Activated T-helper 17 cell treated with anti-CD3 and anti-CD28 coated beads, Interleukin-2, amount 50 U/mL, for 72 hours (primary cell): ENCODE measurements at regions not wholly inside any gene's neighbourhood (a gene's known extent, or its start where the extent isn't known, plus 50 kb on each side); places are given as distances from the start of the nearest gene placed in this dataset.

Experiments
- ATAC-seq: fragments of 150-1000 bp; cut with Tn5 transposase; replicated peaks from 2 replicates; pipeline ENCODE4 v1.10.0; 2021; ENCODE audit warnings: mild to moderate bottlenecking, moderate library complexity
- H3K27ac Mint-ChIP-seq: one replicate; pipeline ENCODE4 v1.8.0; 2022; ENCODE audit warnings: mixed read lengths
- H3K27me3 Mint-ChIP-seq: one replicate; pipeline ENCODE4 v1.8.0; 2022; ENCODE audit warnings: mixed read lengths
- H3K36me3 Mint-ChIP-seq: one replicate; pipeline ENCODE4 v1.8.0; 2022; ENCODE audit warnings: low read depth, mild to moderate bottlenecking, mixed read lengths
- H3K4me1 Mint-ChIP-seq: one replicate; pipeline ENCODE4 v1.8.0; 2022; ENCODE audit warnings: mixed read lengths
- H3K4me3 Mint-ChIP-seq: one replicate; pipeline ENCODE4 v1.8.0; 2022; ENCODE audit warnings: mild to moderate bottlenecking, mixed read lengths
- H3K9me3 Mint-ChIP-seq: one replicate; pipeline ENCODE4 v1.8.0; 2022; ENCODE audit warnings: mixed read lengths

DNA sequence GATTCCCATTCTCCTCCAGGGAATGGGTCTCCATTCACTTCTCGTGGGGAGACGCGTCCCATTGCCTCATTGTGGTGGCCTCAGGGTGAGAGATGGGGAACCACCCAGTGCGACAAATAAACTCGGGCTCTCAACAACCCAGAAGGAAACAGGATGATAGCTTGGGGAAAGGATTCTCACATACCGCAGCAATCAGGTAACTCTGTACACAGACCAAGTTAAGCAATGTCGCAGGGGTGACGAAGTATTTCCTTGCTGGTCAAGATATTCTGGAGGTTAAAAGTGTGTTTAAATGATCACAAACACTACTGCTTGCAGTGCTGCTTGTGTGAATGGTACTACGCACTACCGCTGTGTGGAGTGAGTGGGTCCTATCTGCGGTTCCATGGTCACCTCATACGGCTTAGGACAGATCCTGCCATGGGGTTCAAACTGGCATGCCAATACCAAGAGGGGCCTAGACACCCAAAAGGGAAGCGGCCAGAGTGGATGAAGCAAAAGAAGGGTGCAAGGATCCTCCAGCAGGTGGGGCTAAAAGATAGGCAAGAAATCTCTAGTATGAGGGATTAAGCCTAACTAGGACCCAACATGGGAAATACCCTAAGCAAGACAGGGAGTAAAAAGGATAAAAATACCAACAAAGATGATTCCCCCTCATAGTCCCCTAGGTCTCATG lies 143.8 kb upstream of the TMEM106B start:
- H3K36me3 Mint-ChIP-seq: no peaks in the 10 kb centered on the region
- no peaks in the 10 kb centered on the region for H3K9me3 Mint-ChIP-seq
- H3K4me3 Mint-ChIP-seq: peak overlapping the region; percentile 40
- H3K4me1 Mint-ChIP-seq: peaks cover 18% of the 10 kb centered on the region
- no peak for ATAC-seq
- H3K27ac Mint-ChIP-seq: peak overlapping the region; percentile 92
- H3K27me3 Mint-ChIP-seq: no peaks in the 10 kb centered on the region

GRCh38 chr7:12069757-12070156 lies 141.3 kb upstream of the TMEM106B start:
- no peak for ATAC-seq

GRCh38 chr7:12074889-12075288 lies 136.2 kb upstream of the TMEM106B start:
- Mint-ChIP-seq H3K27me3 (no peaks in the 10 kb centered on the region), H3K27ac (no peak overlapping the region), H3K9me3 (peaks cover 20% of the 10 kb centered on the region), H3K36me3 (no peaks in the 10 kb centered on the region), H3K4me1 (no peaks in the 10 kb centered on the region), H3K4me3 (no peak overlapping the region)
- peak; percentile 92 for ATAC-seq

More at GRCh38 chr7:12069757-12070156, 141.3 kb upstream of the TMEM106B start:
- no peaks in the 10 kb centered on the region for H3K36me3 Mint-ChIP-seq
- H3K27ac Mint-ChIP-seq: no peak overlapping the region
- H3K4me1 Mint-ChIP-seq: peaks cover 18% of the 10 kb centered on the region
- no peaks in the 10 kb centered on the region for H3K27me3 Mint-ChIP-seq
- H3K9me3 Mint-ChIP-seq: peaks cover 6% of the 10 kb centered on the region
- no peak overlapping the region for H3K4me3 Mint-ChIP-seq

DNA sequence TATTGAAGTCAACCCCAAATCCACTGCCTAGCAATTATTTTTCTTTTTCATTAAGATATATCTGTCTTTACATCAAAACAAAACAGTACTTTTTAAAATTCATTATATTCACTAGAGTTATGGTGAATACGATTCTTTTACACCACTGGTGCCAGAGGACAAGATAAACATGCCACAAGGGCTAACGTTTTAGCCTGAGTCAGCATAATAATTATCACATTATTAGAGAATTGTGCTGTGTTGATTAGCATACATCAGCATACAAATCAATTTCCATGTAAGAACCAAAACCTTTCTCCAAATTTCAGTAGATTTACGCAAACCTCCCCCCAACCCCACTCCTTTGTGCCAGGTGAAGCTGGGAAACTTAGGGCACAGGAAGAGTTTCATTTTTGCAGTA lies 131.1 kb upstream of the TMEM106B start:
- Mint-ChIP-seq H3K4me3 (no peak overlapping the region), H3K4me1 (no peaks in the 10 kb centered on the region), H3K9me3 (peaks cover 11% of the 10 kb centered on the region), H3K27ac (no peak overlapping the region), H3K36me3 (no peaks in the 10 kb centered on the region), H3K27me3 (no peaks in the 10 kb centered on the region)
- ATAC-seq: no peak

DNA sequence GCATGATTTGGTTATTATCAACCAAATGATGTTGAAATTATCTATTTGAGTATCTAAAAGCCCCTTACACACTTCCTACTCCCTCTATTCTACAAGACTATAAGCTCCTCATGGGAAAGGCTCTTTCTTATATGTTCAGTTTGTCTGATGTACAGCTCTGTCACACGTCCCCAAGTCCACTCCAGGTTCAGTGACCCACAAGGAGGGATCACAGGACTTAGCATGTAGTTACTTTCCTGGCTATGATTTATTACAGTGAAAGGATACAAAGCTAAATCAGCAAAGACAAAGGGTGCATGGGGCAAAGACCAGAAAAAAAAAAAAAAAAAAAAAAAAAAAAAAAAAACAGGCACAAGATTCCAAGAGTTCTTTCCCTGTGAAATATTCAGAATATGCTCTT lies 125.6 kb upstream of the TMEM106B start:
- no peak for ATAC-seq
- Mint-ChIP-seq H3K9me3 (peaks cover 8% of the 10 kb centered on the region), H3K36me3 (no peaks in the 10 kb centered on the region), H3K27me3 (no peaks in the 10 kb centered on the region), H3K4me1 (no peaks in the 10 kb centered on the region), H3K4me3 (no peak overlapping the region), H3K27ac (no peak overlapping the region)

GRCh38 chr7:12089951-12090756 lies 120.9 kb upstream of the TMEM106B start:
- H3K27me3 Mint-ChIP-seq: no peaks in the 10 kb centered on the region
- no peak for ATAC-seq
- H3K27ac Mint-ChIP-seq: no peak overlapping the region
- peaks cover 8% of the 10 kb centered on the region for H3K9me3 Mint-ChIP-seq
- no peaks in the 10 kb centered on the region for H3K4me1 Mint-ChIP-seq
- no peak overlapping the region for H3K4me3 Mint-ChIP-seq
- H3K36me3 Mint-ChIP-seq: no peaks in the 10 kb centered on the region

DNA sequence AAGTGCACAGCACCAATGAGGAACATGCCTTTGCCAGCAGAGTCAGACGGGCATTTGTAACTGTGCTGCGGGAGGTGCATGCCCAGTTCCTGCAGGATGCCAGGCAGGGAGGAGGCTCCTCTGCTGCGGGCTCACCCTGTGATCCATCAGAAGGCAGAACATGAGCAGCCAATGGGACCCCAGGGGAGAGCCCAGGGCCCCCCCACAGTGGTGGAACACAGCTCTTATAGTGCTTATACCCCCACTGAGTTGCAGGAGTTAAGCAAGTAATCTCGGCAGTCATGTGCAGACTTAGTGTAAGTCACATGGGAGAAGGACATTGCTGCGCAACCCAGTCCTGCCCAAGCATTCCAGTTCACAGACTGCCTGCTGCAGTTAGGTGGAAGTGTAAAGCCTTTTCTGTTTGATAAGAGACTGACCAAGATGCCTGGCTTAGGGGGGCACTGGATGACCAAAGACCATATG lies 120.3 kb upstream of the TMEM106B start:
- Mint-ChIP-seq H3K4me3 (no peak overlapping the region), H3K9me3 (peaks cover 8% of the 10 kb centered on the region), H3K36me3 (no peaks in the 10 kb centered on the region), H3K27ac (no peak overlapping the region), H3K4me1 (no peaks in the 10 kb centered on the region), H3K27me3 (no peaks in the 10 kb centered on the region)
- no peak for ATAC-seq

GRCh38 chr7:12091231-12091630 lies 119.9 kb upstream of the TMEM106B start:
- H3K9me3 Mint-ChIP-seq: peaks cover 7% of the 10 kb centered on the region
- H3K4me3 Mint-ChIP-seq: no peak overlapping the region
- no peaks in the 10 kb centered on the region for H3K27me3 Mint-ChIP-seq
- no peak overlapping the region for H3K27ac Mint-ChIP-seq
- no peak for ATAC-seq
- no peaks in the 10 kb centered on the region for H3K36me3 Mint-ChIP-seq
- no peaks in the 10 kb centered on the region for H3K4me1 Mint-ChIP-seq

DNA sequence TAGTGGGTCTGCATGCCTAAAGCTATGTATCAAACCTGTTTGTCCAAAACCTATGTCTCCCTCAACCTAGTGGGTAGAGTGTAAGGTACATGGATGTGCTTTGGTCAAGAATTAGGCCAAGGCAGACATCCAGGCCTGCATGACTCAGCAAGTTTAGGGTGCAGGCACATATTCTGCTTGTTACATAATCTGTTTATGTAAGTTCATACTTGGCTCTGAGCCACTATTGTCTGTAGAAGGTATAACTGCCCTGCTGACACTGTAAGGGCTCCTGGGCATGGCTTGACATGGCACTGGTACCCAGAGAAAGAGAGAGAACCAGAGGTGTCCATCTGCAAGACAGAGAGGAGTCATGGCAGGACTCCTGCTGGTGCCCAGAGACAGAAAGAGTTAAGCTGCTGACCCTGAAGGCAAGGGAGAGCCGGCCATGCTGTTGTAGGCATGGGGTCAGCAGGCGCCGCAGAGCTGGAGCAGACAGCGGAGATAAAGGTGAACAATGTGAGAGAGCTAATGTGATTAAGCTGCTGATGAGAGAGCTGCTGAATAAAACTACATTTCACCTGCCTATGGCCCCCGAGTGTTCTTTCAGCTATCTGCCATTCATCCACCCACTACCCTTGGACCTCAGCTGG lies 118.5 kb upstream of the TMEM106B start:
- no peak overlapping the region for H3K4me3 Mint-ChIP-seq
- ATAC-seq: no peak
- H3K36me3 Mint-ChIP-seq: no peaks in the 10 kb centered on the region
- H3K4me1 Mint-ChIP-seq: no peaks in the 10 kb centered on the region
- peaks cover under 1% of the 10 kb centered on the region for H3K9me3 Mint-ChIP-seq
- no peaks in the 10 kb centered on the region for H3K27me3 Mint-ChIP-seq
- no peak overlapping the region for H3K27ac Mint-ChIP-seq

DNA sequence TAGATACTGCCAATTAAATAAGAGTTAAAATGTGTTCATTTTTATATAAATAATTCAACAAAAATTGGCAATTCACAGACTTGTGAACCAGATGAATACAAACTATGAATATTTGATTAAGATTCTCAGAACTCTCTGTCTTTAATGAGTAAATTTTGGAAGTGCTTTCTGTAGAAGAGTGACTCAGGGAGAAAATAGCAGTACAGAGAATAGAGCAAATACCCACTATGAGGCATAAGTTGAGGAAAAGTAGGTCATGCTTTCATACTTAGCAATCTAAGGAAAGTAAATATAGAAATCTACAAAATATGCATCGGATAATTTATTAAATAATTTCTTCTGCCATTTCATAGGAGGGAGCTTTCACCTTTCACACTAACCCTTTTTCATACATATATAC lies 117.7 kb upstream of the TMEM106B start:
- Mint-ChIP-seq H3K27ac (no peak overlapping the region), H3K9me3 (no peaks in the 10 kb centered on the region), H3K36me3 (no peaks in the 10 kb centered on the region), H3K4me1 (no peaks in the 10 kb centered on the region), H3K27me3 (no peaks in the 10 kb centered on the region), H3K4me3 (no peak overlapping the region)
- peak; percentile 69 for ATAC-seq

DNA sequence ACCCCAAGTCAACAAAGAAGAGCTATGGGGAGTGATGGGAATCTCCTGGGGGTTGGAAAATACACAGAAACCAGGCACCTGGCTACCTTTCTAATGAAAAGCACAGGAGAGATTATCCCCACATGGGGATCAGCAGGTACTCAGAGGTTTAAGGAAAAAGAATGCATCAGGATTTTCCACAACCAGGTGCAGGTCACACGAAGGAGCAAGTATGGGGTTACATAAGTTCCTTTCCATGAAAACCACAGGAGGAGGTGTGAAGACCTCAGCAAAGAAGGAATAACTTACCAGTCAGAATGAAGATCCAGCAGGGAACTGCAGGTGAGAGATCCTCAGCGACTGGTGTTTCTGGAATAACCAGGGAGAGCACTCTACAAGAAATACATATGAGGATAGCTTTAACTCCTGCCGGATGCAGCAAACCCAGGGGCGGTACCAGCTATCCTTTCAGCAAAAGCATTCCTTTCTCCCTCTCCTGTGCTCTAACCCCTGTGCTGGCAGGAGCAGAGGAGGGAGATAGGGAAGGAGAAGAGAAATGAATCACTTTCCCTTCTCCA lies 116.7 kb upstream of the TMEM106B start:
- H3K9me3 Mint-ChIP-seq: no peaks in the 10 kb centered on the region
- no peak overlapping the region for H3K27ac Mint-ChIP-seq
- H3K4me1 Mint-ChIP-seq: no peaks in the 10 kb centered on the region
- no peak for ATAC-seq
- H3K36me3 Mint-ChIP-seq: no peaks in the 10 kb centered on the region
- H3K27me3 Mint-ChIP-seq: no peaks in the 10 kb centered on the region
- no peak overlapping the region for H3K4me3 Mint-ChIP-seq

DNA sequence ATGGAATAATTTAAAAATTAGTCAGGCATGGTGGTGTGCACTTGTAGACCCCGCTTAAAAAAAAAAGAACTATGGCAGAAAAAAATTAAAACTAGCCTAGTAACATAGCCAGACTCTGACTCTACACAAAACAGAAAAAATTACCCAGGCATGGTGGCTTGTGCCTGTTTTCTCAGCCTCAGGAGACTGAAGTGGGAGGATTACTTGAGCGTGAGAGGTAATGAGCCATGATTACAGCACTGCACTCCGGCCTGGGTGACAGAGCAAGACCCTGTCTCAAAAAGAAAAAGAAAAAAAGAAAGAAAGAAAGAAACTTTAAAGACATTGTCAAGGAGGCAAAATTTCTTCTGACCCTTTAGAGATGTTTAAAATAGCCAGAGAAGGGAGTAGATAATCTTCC lies 109.0 kb upstream of the TMEM106B start:
- peaks cover 5% of the 10 kb centered on the region for H3K27me3 Mint-ChIP-seq
- no peaks in the 10 kb centered on the region for H3K36me3 Mint-ChIP-seq
- no peak overlapping the region for H3K4me3 Mint-ChIP-seq
- H3K9me3 Mint-ChIP-seq: peaks cover 5% of the 10 kb centered on the region
- ATAC-seq: no peak
- no peaks in the 10 kb centered on the region for H3K4me1 Mint-ChIP-seq
- no peak overlapping the region for H3K27ac Mint-ChIP-seq

GRCh38 chr7:12102527-12102926 lies 108.6 kb upstream of the TMEM106B start:
- peaks cover 5% of the 10 kb centered on the region for H3K9me3 Mint-ChIP-seq
- no peak for ATAC-seq
- H3K36me3 Mint-ChIP-seq: no peaks in the 10 kb centered on the region
- H3K27me3 Mint-ChIP-seq: peaks cover 7% of the 10 kb centered on the region
- no peak overlapping the region for H3K27ac Mint-ChIP-seq
- no peak overlapping the region for H3K4me3 Mint-ChIP-seq
- H3K4me1 Mint-ChIP-seq: no peaks in the 10 kb centered on the region

DNA sequence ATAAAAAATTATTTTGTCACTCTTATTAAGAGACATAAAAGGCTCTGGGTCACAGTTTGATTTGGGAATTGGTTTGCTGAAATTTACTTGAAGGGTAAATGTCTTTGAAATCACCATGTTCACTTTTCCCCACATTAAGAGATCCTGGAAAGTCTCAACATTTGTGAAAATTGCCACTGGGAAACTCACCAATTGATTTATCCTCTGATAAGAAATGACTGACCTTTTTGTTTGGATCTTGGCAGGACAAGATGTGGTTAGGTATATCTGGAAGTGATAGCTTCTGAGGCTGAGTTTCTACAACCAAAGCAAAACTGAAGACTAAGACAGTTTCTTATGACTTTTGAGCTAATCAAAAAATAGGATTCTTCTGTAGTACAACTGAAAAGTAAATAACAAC lies 107.1 kb upstream of the TMEM106B start:
- H3K4me3 Mint-ChIP-seq: no peak overlapping the region
- no peak overlapping the region for H3K27ac Mint-ChIP-seq
- H3K36me3 Mint-ChIP-seq: no peaks in the 10 kb centered on the region
- H3K27me3 Mint-ChIP-seq: peaks cover 7% of the 10 kb centered on the region
- no peak for ATAC-seq
- H3K9me3 Mint-ChIP-seq: peaks cover 5% of the 10 kb centered on the region
- H3K4me1 Mint-ChIP-seq: no peaks in the 10 kb centered on the region
